Fibroblast of lung (primary cell): ENCODE measurements at regions not wholly inside any gene's neighbourhood (a gene's known extent, or its start where the extent isn't known, plus 50 kb on each side); places are given as distances from the start of the nearest gene placed in this dataset.
A peak's percentile ranks its signal among the peaks of the same experiment; 100 is the strongest.

ENCODE experiments used
- DNase-seq, 2 donors: peaks; one replicate each; pipeline versions ENCODE4 v3.0.0 to v3.0.0-alpha.2; 2010; ENCODE audit warnings: low read depth in 2 of 2
- H2AFZ ChIP-seq: 2 replicates; pipeline ENCODE4 v1.5.1; 2012; ENCODE audit warnings: low read length, control low read depth, inconsistent platforms
- H3K27ac ChIP-seq: 2 replicates; pipeline ENCODE4 v1.5.1; 2011; ENCODE audit warnings: low read length, control low read depth; ENCODE audit not compliant: insufficient read depth
- H3K27me3 ChIP-seq: 2 replicates; pipeline ENCODE4 v1.5.1; 2011; ENCODE audit warnings: mild to moderate bottlenecking, low read length; ENCODE audit not compliant: control insufficient read depth, insufficient read depth
- H3K36me3 ChIP-seq: 2 replicates; pipeline ENCODE4 v1.5.1; 2011; ENCODE audit warnings: low read length; ENCODE audit not compliant: control insufficient read depth, insufficient read depth
- H3K4me1 ChIP-seq: 2 replicates; pipeline ENCODE4 v1.5.1; 2011; ENCODE audit warnings: low read length; ENCODE audit not compliant: control insufficient read depth, insufficient read depth; ENCODE audit errors: extremely low read depth
- H3K4me2 ChIP-seq: 2 replicates; pipeline ENCODE4 v1.5.1; 2011; ENCODE audit warnings: low read length, control low read depth; ENCODE audit not compliant: insufficient read depth; ENCODE audit errors: extremely low read depth
- H3K4me3 ChIP-seq, 4 experiments: fragments of 200-600 bp in 1 of 4; sonication (generic) in 1 of 4; replicated peaks in 1 of 4; 2 replicates each; pipeline ENCODE4 v1.5.1; 2011 to 2016; ENCODE audit warnings: low read length in 4 of 4, low read depth in 3 of 4, mild to moderate bottlenecking in 3 of 4, control low read depth in 2 of 4, inconsistent platforms in 1 of 4, mixed read lengths in 1 of 4; ENCODE audit not compliant: insufficient read depth in 1 of 4; ENCODE audit errors: control extremely low read depth in 1 of 4
- H3K79me2 ChIP-seq: 2 replicates; pipeline ENCODE4 v1.5.1; 2012; ENCODE audit warnings: mild to moderate bottlenecking, low read length, inconsistent platforms; ENCODE audit not compliant: control insufficient read depth, insufficient read depth
- H3K9ac ChIP-seq: 2 replicates; pipeline ENCODE4 v1.5.1; 2011; ENCODE audit warnings: mild to moderate bottlenecking, low read length, control low read depth; ENCODE audit not compliant: insufficient read depth
- H3K9me3 ChIP-seq: 2 replicates; pipeline ENCODE4 v1.5.1; 2012; ENCODE audit warnings: low read depth, low read length; ENCODE audit not compliant: control insufficient read depth, insufficient read depth
- H4K20me1 ChIP-seq: 2 replicates; pipeline ENCODE4 v1.5.1; 2011; ENCODE audit warnings: low read length; ENCODE audit not compliant: control insufficient read depth, insufficient read depth; ENCODE audit errors: extremely low read depth
- EZH2 ChIP-seq: IDR thresholded peaks from 2 replicates; pipeline ENCODE4 v1.5.1; 2012; ENCODE audit warnings: low read length, control low read depth, mild to moderate bottlenecking; ENCODE audit errors: missing control alignments
- TF ChIP-seq, protein P1 (sequence below), 2 donors: IDR thresholded peaks in 1 of 2; conservative IDR thresholded peaks in 1 of 2; 1 replicate in 1 of 2; 2 replicates in 1 of 2; pipeline ENCODE4 v1.5.1; 2011 to 2012; ENCODE audit warnings: low read length in 2 of 2, control low read depth in 1 of 2, inconsistent platforms in 1 of 2, low read depth in 1 of 2, mild to moderate bottlenecking in 1 of 2

DNA sequence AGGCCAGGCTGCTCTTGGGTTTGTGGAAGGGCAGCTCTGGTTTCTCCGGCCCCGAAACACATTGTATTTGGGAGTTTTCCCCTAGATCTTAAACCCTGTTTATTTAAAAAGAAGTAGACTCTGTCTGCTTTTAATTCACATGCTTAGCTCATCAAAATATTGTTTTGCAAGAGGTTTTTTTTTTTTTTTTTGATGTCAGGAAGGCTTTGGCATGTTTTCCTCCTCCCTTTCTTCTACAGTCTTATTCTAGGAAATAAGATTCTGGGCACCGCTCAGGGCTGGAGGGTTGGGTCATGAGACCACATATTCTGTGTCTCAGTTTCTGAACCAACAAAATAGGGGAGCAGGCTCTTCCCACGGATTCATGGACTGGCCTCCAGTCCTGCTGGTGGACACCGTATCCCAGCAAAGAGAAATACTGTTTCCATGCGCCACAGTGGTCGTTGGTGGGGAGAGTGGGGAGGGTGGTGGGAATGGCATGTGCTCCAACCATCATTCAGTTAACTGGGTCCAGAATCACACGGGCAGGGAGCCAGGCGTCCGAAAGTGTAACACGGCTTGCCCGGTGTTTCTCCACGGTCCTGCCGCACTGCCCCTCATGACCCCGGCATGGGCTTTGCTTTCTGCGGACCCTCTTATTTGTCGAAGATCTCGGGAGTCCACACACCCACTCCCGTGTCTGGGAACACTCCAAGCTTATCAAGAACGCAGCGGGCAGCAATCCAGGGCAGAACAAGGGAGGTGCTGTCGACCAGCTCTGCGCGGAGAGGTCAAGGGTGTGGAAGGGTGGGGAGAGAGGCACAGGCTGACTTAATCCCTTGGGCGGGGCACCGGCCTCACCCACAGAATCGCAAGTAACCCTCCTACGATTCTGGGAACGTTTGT is 176.7 kb downstream of the GLI2 start:
- Histone ChIP-seq H3K4me3 (peak overlapping the region in 1 of 4 experiments; percentile 38), H3K27me3 (no peaks in the 10 kb centered on the region), H4K20me1 (no peaks in the 10 kb centered on the region), H2AFZ (no peak overlapping the region), H3K9ac (peak overlapping the region; percentile 25), H3K36me3 (no peaks in the 10 kb centered on the region), H3K79me2 (peaks cover 8% of the 10 kb centered on the region), H3K9me3 (no peaks in the 10 kb centered on the region), H3K4me2 (peak overlapping the region; percentile 44), H3K4me1 (peaks cover 47% of the 10 kb centered on the region), H3K27ac (peak overlapping the region; percentile 70)
- peak; percentile 62 to 91 for DNase-seq
- TF ChIP-seq EZH2, result no peak
- TF ChIP-seq, protein P1, sequence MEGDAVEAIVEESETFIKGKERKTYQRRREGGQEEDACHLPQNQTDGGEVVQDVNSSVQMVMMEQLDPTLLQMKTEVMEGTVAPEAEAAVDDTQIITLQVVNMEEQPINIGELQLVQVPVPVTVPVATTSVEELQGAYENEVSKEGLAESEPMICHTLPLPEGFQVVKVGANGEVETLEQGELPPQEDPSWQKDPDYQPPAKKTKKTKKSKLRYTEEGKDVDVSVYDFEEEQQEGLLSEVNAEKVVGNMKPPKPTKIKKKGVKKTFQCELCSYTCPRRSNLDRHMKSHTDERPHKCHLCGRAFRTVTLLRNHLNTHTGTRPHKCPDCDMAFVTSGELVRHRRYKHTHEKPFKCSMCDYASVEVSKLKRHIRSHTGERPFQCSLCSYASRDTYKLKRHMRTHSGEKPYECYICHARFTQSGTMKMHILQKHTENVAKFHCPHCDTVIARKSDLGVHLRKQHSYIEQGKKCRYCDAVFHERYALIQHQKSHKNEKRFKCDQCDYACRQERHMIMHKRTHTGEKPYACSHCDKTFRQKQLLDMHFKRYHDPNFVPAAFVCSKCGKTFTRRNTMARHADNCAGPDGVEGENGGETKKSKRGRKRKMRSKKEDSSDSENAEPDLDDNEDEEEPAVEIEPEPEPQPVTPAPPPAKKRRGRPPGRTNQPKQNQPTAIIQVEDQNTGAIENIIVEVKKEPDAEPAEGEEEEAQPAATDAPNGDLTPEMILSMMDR (conservative IDR thresholded peaks at IDR 0.05 in 1 of 2, IDR thresholded peaks at IDR 0.05 in 1 of 2; ENCODE audit: low read depth in 1 of 2, low read length in 2 of 2), result no peak

DNA sequence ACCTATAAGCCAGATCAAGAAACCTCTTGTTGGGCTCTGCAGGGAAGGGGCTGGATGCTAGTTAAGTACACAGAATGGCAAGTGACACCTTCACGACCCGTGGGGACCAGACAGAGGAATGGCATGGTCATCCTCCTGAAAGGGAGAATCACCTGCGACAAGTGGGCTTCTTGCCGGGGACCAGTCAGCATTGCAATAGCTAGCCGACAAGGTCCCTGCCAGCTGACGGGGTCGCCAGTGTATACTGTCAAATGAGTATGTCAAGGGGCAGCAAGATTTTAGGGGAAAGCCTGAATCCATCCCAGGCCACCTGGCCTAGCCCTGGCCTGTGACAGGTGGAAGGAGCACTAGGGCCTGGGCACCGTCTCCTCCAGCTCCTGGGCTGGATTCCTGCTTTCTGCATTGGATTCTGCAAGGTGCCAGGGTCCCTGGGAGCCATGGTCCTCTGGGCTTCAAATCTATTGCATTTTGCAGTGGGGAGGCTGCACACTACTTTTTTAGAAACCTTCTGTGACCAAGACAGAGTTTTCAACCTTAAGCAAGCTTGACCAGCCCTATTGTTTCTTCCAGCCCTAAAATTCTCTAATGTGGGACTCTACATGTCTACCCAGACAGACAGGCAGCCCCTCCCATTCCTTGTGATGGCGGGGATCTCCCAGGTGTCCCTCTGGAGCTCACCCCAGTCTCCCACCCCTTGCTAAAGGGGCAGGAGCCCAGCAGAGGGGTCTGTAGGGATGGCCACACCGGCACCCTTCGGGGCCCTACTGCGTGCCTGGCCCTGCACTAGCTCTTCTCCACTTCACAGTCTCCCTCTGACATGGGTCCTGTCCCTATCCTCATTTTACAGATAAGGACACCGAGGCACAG is 178.5 kb downstream of the GLI2 start:
- H3K4me1 ChIP-seq, result peaks cover 53% of the 10 kb centered on the region
- H3K4me2 ChIP-seq, result no peak overlapping the region
- H3K9ac ChIP-seq, result no peak overlapping the region
- peaks cover 8% of the 10 kb centered on the region for H3K79me2 ChIP-seq
- TF ChIP-seq, protein P1 (conservative IDR thresholded peaks at IDR 0.05 in 1 of 2, IDR thresholded peaks at IDR 0.05 in 1 of 2; ENCODE audit: low read depth in 1 of 2, low read length in 2 of 2), result no peak
- TF ChIP-seq EZH2, result no peak
- no peaks in the 10 kb centered on the region for H3K9me3 ChIP-seq
- no peak overlapping the region for H2AFZ ChIP-seq
- H3K36me3 ChIP-seq, result no peaks in the 10 kb centered on the region
- H3K27me3 ChIP-seq, result no peaks in the 10 kb centered on the region
- H4K20me1 ChIP-seq, result no peaks in the 10 kb centered on the region
- H3K27ac ChIP-seq, result peak overlapping the region; percentile 77
- H3K4me3 ChIP-seq, result no peak overlapping the region
- DNase-seq, result no peak

DNA sequence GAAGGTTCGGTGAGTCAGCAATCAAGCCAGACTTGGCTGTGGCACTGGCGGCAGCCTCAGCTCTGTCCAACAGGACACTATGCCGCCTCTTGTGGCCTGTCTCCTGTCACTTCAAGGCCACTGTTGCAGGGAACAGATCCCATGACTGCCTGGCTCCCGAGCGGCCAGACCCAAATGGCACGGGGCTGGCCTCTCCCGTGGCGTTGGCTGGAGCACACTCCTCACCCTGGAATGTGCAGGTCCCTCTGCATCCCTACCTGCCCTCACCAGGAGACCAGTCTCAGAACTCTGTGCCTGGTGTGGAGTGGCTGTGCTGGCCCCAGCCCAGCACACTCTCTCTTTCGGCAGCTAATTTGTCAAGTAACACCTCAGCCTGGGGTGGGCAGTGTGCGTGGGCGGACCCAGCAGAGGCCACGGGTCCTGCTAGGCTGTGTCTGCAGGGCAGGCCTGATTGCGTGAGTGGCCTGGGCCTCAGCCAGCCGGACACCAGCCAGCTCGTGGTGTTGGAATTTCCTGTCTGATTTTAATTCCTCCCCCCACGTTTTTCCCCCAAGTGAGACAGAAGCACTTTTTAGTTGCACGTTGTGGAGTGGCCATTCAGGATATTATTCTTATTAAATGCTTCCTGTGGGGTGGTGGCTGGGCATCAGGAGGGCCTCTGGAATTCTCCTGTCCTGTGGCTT is 179.3 kb downstream of the GLI2 start:
- TF ChIP-seq, protein P1 (conservative IDR thresholded peaks at IDR 0.05 in 1 of 2, IDR thresholded peaks at IDR 0.05 in 1 of 2; ENCODE audit: low read depth in 1 of 2, low read length in 2 of 2), result no peak
- TF ChIP-seq EZH2, result no peak
- Histone ChIP-seq H3K27me3 (no peaks in the 10 kb centered on the region), H3K4me3 (no peak overlapping the region), H3K4me2 (peak overlapping the region; percentile 13), H2AFZ (no peak overlapping the region), H3K27ac (peak overlapping the region; percentile 77), H3K4me1 (peaks cover 56% of the 10 kb centered on the region), H3K79me2 (peaks cover 10% of the 10 kb centered on the region), H3K9me3 (no peaks in the 10 kb centered on the region), H3K9ac (no peak overlapping the region), H3K36me3 (no peaks in the 10 kb centered on the region), H4K20me1 (no peaks in the 10 kb centered on the region)
- peak; percentile 95 for DNase-seq
